Testis (tissue), 2 donors: ENCODE measurements at regions not wholly inside any gene's neighbourhood (a gene's known extent, or its start where the extent isn't known, plus 50 kb on each side); places are given as distances from the start of the nearest gene placed in this dataset.

Experiments used
- DNase-seq: peaks from one replicate; pipeline ENCODE4 v3.0.0-alpha.2; 2019
- H3K27ac ChIP-seq, 2 donors: fragments of 200-600 bp; sonication (generic); one replicate each; pipeline ENCODE4 v1.5.1; 2019
- H3K27me3 ChIP-seq: fragments of 200-600 bp; sonication (generic); one replicate; pipeline ENCODE4 v1.5.1; 2019
- H3K36me3 ChIP-seq: fragments of 200-600 bp; sonication (generic); one replicate; pipeline ENCODE4 v1.5.1; 2017; ENCODE audit warnings: low read depth; ENCODE audit errors: missing control alignments
- H3K4me1 ChIP-seq: fragments of 200-600 bp; sonication (generic); one replicate; pipeline ENCODE4 v1.5.1; 2019
- H3K4me3 ChIP-seq, 2 donors: fragments of 200-600 bp; sonication (generic); one replicate each; pipeline ENCODE4 v1.5.1; 2017 to 2019
- H3K9me3 ChIP-seq: fragments of 200-600 bp; sonication (generic); one replicate; pipeline ENCODE4 v1.5.1; 2017
- CTCF ChIP-seq, 3 experiments: fragments of 450-650 bp in 2 of 3; fragments of 200-600 bp in 1 of 3; sonication (generic) in 1 of 3; IDR thresholded peaks; one replicate each; pipeline ENCODE4 v1.5.1; 2016 to 2019; ENCODE audit warnings: antibody characterized with exemption in 3 of 3, mild to moderate bottlenecking in 2 of 3, moderate library complexity in 1 of 3
- POLR2A ChIP-seq: fragments of 450-650 bp; IDR thresholded peaks from one replicate; pipeline ENCODE4 v1.6.1; 2017; ENCODE audit warnings: antibody characterized with exemption, mild to moderate bottlenecking, moderate library complexity
- WGBS, 2 donors: methylation state at CpG; one replicate each; pipeline ENCODE4 v1.1.5; 2018; 5-methylcytosine and 5-hydroxymethylcytosine counted together
- intact Hi-C: fragments of 100-400 bp; cut with DNase I; formaldehyde crosslinking; loops from one replicate; pipeline ENCODE4 v1.15.1; 2023; ENCODE audit warnings: low total_unique reads

DNA sequence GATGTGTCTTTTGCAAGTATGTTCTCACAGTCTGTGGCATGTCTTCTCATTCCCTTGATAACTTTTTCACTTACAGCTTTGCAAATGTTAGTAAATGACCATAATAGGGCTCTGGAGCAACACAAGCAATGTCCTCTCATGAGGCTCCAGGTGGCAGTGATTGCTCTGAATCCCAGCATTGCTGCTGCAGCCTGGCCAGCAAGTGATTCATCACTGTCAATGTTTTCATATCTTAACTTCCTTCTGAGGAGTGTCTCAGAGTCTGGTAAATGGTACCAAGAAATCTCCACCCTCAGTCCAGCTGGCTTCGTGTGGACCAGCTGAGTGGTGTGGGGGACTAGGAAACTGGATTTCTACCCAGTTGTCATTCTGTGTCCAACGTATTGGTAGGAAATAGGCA, 139.6 kb downstream of the MYLK4 start:
- Histone ChIP-seq H3K27me3 (no peaks in the 10 kb centered on the region), H3K9me3 (no peaks in the 10 kb centered on the region), H3K4me1 (no peaks in the 10 kb centered on the region), H3K36me3 (no peaks in the 10 kb centered on the region), H3K4me3 (no peak overlapping the region), H3K27ac (no peak overlapping the region)
- 65 to 75% methylated on average over 2 of the region's 2 CpGs for WGBS, 2 donors
- no peak for DNase-seq
- TF ChIP-seq POLR2A (no peak), CTCF (IDR thresholded peaks at IDR 0.05) (no peak)
- intact Hi-C loops = no loop called here

DNA sequence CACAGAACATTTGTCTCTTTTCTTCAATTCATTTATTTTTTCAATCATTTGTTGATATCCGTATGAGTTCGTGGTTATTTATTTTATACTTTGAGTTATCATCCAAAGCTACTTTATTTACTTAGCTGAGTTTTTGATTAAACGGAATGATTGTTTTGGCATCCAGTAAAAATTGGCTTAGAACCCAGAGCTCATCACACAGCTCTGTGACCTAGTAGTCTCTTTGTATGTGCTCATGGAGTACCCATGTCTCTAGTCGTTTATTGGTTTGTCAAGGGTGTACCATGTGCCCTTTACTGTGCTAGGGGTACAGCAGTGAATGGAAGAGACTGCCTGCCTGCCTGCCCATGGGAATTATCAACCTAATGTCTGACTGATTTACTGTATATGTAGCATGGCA, 142.2 kb downstream of the MYLK4 start:
- 32 to 40% methylated on average over 4 of the region's 4 CpGs for WGBS, 2 donors
- no peak for DNase-seq
- no peaks in the 10 kb centered on the region for H3K9me3 ChIP-seq
- no peak overlapping the region for H3K4me3 ChIP-seq
- H3K4me1 ChIP-seq = no peaks in the 10 kb centered on the region
- H3K36me3 ChIP-seq = no peaks in the 10 kb centered on the region
- TF ChIP-seq CTCF (IDR thresholded peaks at IDR 0.05) = no peak
- TF ChIP-seq POLR2A = no peak
- intact Hi-C loops = no loop called here
- H3K27ac ChIP-seq = no peak overlapping the region
- no peaks in the 10 kb centered on the region for H3K27me3 ChIP-seq

DNA sequence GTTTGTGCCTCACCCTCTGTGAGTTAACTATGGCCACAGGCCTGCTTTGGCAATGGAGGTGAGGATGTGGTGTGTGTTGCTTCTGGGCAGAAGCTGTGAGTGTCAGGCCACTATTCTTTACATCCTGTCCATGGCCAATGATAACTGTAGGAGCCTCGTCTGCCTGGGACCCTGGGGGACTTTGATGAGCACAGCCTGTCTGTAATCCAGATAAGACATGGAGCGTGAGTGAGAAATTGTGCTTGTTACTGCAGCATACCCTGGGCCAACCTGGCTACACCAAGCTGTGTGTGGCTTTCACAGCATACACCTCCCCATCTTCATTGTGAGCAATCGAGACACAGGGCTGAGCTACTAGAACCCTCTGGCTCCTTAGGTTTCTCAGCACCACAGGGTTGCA, 150.4 kb downstream of the MYLK4 start:
- H3K9me3 ChIP-seq = no peaks in the 10 kb centered on the region
- DNase-seq = no peak
- H3K27ac ChIP-seq = no peak overlapping the region
- H3K36me3 ChIP-seq = no peaks in the 10 kb centered on the region
- no peaks in the 10 kb centered on the region for H3K4me1 ChIP-seq
- no peaks in the 10 kb centered on the region for H3K27me3 ChIP-seq
- no peak for TF ChIP-seq CTCF (IDR thresholded peaks at IDR 0.05)
- TF ChIP-seq POLR2A = no peak
- H3K4me3 ChIP-seq = no peak overlapping the region
- intact Hi-C loops = no loop called here
- 100% methylated on average over 1 to 3 of the region's 3 CpGs for WGBS, 2 donors

GRCh38 chr6:2599817-2600216, 150.9 kb downstream of the MYLK4 start:
- TF ChIP-seq CTCF (IDR thresholded peaks at IDR 0.05) = no peak
- no peak for TF ChIP-seq POLR2A
- Histone ChIP-seq H3K9me3 (no peaks in the 10 kb centered on the region), H3K27me3 (no peaks in the 10 kb centered on the region), H3K4me3 (no peak overlapping the region), H3K4me1 (no peaks in the 10 kb centered on the region), H3K27ac (no peak overlapping the region), H3K36me3 (no peaks in the 10 kb centered on the region)
- 88 to 89% methylated on average over 5 of the region's 5 CpGs for WGBS, 2 donors
- DNase-seq = no peak
- intact Hi-C loops = no loop called here

DNA sequence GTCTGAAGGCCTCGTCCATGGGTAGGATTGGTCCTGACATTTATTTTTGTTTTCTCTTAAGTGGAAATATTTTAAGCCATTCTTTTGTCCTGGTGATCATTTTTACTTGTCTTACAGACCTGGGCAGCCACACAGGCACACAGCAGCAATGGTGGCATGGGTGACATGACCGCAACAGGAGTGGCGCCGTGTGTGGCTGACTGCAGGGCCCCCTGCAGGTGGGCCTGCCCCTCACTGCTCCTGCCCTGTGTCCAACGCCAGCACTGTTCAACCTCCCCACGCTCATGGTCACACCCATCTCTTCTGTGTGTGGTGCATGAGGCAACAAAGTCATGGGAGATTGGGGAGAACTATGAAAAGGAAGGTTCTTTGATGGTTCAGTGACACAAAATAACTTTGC, 151.9 kb downstream of the MYLK4 start:
- H3K27ac ChIP-seq = no peak overlapping the region
- no peak overlapping the region for H3K4me3 ChIP-seq
- H3K36me3 ChIP-seq = no peaks in the 10 kb centered on the region
- no peak for DNase-seq
- no peaks in the 10 kb centered on the region for H3K4me1 ChIP-seq
- intact Hi-C loops = no loop called here
- 92 to 93% methylated on average over 6 of the region's 6 CpGs for WGBS, 2 donors
- TF ChIP-seq CTCF (IDR thresholded peaks at IDR 0.05) (no peak), POLR2A (no peak)
- H3K27me3 ChIP-seq = no peaks in the 10 kb centered on the region
- no peaks in the 10 kb centered on the region for H3K9me3 ChIP-seq
